Left ventricle myocardium superior (tissue), 1 donor: ENCODE measurements at regions not wholly inside any gene's neighbourhood (a gene's known extent, or its start where the extent isn't known, plus 50 kb on each side); places are given as distances from the start of the nearest gene placed in this dataset.

Experiments used
- ATAC-seq: fragments of 200-7000 bp; cut with Tn5 transposase; one replicate; pipeline ENCODE4 v1.9.1; 2020; ENCODE audit warnings: mild to moderate bottlenecking, moderate library complexity
- DNase-seq: peaks from one replicate; pipeline ENCODE4 v3.0.0-alpha.2; 2020
- intact Hi-C: fragments of 100-400 bp; cut with micrococcal nuclease; formaldehyde crosslinking; loops from one replicate; pipeline ENCODE4 v1.11.0; 2022
- donor health status: DM: no; HTN: yes; CAD: no; lungs with severe emphysema.

GRCh38 chr21:25390701-25391100 lies 216.6 kb downstream of the MRPL39 start:
- ATAC-seq (no peak), DNase-seq (no peak)
- intact Hi-C loops: no loop called here

GRCh38 chr21:25387665-25388064 lies 219.6 kb downstream of the MRPL39 start:
- DNase-seq (no peak), ATAC-seq (no peak)
- intact Hi-C loops: no loop called here

- ATAC-seq: no peak
- DNase-seq: no peak
- intact Hi-C loops: no loop called here
These were observed 221.3 kb downstream of the MRPL39 start for GRCh38 chr21:25385911-25386474.

GRCh38 chr21:25385341-25385740 lies 221.9 kb downstream of the MRPL39 start:
- DNase-seq (no peak), ATAC-seq (no peak)
- intact Hi-C loops: no loop called here

GRCh38 chr21:25384782-25385181 lies 222.5 kb downstream of the MRPL39 start:
- intact Hi-C loops: no loop called here
- no peak for ATAC-seq

GRCh38 chr21:25383545-25383944 lies 223.7 kb downstream of the MRPL39 start:
- DNase-seq (no peak), ATAC-seq (no peak)
- intact Hi-C loops: no loop called here

More at GRCh38 chr21:25384782-25385181, 222.5 kb downstream of the MRPL39 start:
- no peak for DNase-seq

- intact Hi-C loops: no loop called here
- ATAC-seq: no peak
- DNase-seq: no peak
These were observed 225.3 kb downstream of the MRPL39 start for GRCh38 chr21:25381936-25382452.

- ATAC-seq (no peak), DNase-seq (no peak)
- intact Hi-C loops: no loop called here
These were observed 231.6 kb downstream of the MRPL39 start for GRCh38 chr21:25375675-25376074.

- ATAC-seq: no peak
- intact Hi-C loops: no loop called here
- DNase-seq: no peak
These were observed 233.9 kb downstream of the MRPL39 start for GRCh38 chr21:25373126-25374082.

GRCh38 chr21:25371841-25372425 lies 235.3 kb downstream of the MRPL39 start:
- DNase-seq: no peak
- ATAC-seq: no peak
- intact Hi-C loops: no loop called here

GRCh38 chr21:25370311-25370744 lies 237.0 kb downstream of the MRPL39 start:
- no peak for DNase-seq
- no peak for ATAC-seq
- intact Hi-C loops: no loop called here

GRCh38 chr21:25369524-25370300 lies 237.6 kb downstream of the MRPL39 start:
- DNase-seq (no peak), ATAC-seq (no peak)
- intact Hi-C loops: no loop called here

- intact Hi-C loops: no loop called here
- DNase-seq (no peak), ATAC-seq (no peak)
These were observed 238.8 kb downstream of the MRPL39 start for GRCh38 chr21:25368531-25368930.

GRCh38 chr21:25366116-25366515 lies 241.2 kb downstream of the MRPL39 start:
- ATAC-seq: no peak
- intact Hi-C loops: no loop called here
- no peak for DNase-seq

- intact Hi-C loops: no loop called here
- DNase-seq: no peak
- ATAC-seq: no peak
These were observed 244.7 kb downstream of the MRPL39 start for GRCh38 chr21:25362375-25363267.

GRCh38 chr21:25361765-25362164 lies 245.5 kb downstream of the MRPL39 start:
- intact Hi-C loops: no loop called here
- DNase-seq: no peak

GRCh38 chr21:25361097-25361496 lies 246.2 kb downstream of the MRPL39 start:
- intact Hi-C loops: no loop called here
- ATAC-seq (no peak), DNase-seq (no peak)

More at GRCh38 chr21:25361765-25362164, 245.5 kb downstream of the MRPL39 start:
- ATAC-seq: no peak

GRCh38 chr21:25360593-25360992 lies 246.7 kb downstream of the MRPL39 start:
- intact Hi-C loops: no loop called here
- no peak for ATAC-seq
- no peak for DNase-seq
